B cell (primary cell): ENCODE measurements at regions not wholly inside any gene's neighbourhood (a gene's known extent, or its start where the extent isn't known, plus 50 kb on each side); places are given as distances from the start of the nearest gene placed in this dataset.

ENCODE experiments used
- EZH2 ChIP-seq: IDR thresholded peaks from 2 replicates; pipeline ENCODE4 v1.6.1; 2012; ENCODE audit warnings: borderline replicate concordance, low read depth, mild to moderate bottlenecking, moderate library complexity, low read length; ENCODE audit not compliant: insufficient read depth, poor library complexity, severe bottlenecking
- TF ChIP-seq, protein P1 (sequence below): fragments of 200-600 bp; IDR thresholded peaks from one replicate; pipeline ENCODE4 v1.8.0; 2022; ENCODE audit warnings: antibody characterized with exemption, mild to moderate bottlenecking

GRCh38 chr4:28890949-28891775 lies 1829.0 kb upstream of the PCDH7 start:
- TF ChIP-seq, protein P1, sequence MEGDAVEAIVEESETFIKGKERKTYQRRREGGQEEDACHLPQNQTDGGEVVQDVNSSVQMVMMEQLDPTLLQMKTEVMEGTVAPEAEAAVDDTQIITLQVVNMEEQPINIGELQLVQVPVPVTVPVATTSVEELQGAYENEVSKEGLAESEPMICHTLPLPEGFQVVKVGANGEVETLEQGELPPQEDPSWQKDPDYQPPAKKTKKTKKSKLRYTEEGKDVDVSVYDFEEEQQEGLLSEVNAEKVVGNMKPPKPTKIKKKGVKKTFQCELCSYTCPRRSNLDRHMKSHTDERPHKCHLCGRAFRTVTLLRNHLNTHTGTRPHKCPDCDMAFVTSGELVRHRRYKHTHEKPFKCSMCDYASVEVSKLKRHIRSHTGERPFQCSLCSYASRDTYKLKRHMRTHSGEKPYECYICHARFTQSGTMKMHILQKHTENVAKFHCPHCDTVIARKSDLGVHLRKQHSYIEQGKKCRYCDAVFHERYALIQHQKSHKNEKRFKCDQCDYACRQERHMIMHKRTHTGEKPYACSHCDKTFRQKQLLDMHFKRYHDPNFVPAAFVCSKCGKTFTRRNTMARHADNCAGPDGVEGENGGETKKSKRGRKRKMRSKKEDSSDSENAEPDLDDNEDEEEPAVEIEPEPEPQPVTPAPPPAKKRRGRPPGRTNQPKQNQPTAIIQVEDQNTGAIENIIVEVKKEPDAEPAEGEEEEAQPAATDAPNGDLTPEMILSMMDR = no peak
- no peak for TF ChIP-seq EZH2
